HG03280 (cell line): ENCODE measurements at regions not wholly inside any gene's neighbourhood (a gene's known extent, or its start where the extent isn't known, plus 50 kb on each side); places are given as distances from the start of the nearest gene placed in this dataset.

Experiments
- ATAC-seq: cut with Tn5 transposase; IDR thresholded peaks from one replicate; pipeline ENCODE4 v1.9.1; 2021; ENCODE audit warnings: mild to moderate bottlenecking, moderate library complexity; ENCODE audit not compliant: unreplicated experiment

DNA sequence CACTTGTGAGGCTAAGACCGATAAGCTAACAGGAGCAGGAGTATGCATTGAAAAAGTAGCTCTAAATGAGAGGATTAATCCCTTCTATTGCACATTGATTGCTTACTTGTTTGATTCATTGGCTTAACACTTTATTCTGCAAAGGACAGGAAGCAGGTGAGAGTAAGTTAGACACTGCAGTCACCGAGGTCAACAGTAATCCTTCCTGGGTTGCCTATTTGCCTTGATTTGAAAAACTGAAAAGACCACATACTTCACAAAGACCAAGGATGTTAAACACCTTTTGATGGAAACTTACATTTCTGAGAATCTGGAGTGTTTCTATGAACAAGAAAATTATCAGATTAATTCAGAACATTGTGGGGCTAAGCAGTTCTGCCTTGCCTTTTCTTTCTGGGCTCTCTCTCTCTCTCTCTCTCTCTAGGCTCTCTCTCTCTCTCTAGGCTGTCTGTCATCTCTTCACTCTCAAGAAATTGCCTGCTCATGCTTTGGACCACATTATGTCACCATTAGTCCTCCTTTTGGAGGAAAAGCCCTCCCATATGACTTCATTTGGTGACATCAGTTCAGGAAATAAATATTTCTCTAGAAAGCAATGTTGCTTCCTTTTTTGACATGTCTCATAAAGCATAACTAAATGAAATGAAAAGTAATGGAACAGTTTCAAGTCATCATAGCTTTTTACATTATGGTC lies 103.8 kb downstream of the TNFSF18 start:
- ATAC-seq: no peak

- ATAC-seq: no peak
These were observed 102.3 kb downstream of the TNFSF18 start for GRCh38 chr1:172948457-172948856.

DNA sequence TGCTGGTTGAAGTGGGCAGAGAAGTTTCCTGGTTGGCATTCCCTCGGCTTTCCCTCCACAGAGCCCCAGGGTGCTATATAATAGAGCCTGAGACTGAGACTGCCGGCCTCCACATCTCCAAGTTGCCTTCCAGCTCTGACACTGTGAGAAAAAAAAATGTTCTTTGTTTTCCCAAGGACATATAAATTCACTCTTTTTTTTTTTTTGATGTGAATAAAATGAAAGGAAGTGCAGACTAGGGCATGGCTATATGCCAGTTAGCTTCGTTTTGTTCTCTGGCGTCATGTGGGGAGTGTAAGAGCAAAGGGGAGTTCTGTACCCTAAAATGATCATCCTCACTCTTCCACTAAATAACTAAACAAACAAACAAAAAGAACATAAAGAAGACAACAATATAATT lies 101.6 kb downstream of the TNFSF18 start:
- ATAC-seq: no peak

GRCh38 chr1:172950528-172950927 lies 100.2 kb downstream of the TNFSF18 start:
- ATAC-seq: no peak

DNA sequence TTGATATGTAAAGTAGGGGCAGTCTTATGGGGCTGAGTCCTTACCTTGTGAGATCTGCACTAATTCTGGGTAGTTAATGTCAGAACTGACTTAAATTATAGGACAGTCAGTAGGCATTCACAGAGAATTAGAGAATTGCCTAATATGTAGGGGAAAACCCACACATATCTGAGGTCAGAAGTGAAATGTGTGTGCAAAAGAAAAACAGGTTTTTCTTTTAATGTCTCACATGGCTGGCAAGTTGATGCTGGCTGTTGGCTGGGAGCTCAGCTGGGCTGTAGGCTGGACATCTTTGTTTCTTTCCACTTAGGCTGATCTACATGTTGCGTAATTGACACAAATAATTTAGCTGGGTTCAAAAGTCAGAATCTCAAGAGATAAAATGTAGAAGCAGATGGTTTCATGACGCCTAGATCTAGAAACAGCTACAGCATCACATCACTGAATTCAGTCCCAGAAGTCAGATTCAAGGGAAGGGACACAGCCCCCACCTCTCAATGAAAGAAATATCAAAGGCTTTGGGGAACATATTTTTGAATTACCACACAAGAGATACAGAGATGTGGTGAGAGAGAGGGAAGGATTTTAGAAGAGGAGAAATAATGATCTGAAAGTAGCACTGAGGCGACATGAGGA lies 98.9 kb downstream of the TNFSF18 start:
- no peak for ATAC-seq

DNA sequence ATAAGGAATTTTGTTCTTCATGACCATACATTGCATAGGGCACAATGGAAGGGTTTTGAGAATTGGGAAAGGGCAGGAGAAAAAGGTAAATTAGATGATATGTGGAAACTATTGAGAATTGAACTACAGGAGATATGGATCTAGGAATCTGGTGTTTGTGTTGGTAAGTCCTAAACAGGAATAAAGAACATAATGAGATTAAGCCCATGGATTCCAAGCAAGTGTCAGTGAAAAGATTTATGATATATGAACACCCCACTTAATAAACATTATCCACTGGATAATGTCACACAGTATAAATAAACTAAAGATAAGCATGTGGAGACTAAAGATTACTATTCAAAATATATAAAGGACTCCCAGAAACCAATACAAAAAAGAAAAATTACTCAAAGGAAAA lies 98.2 kb downstream of the TNFSF18 start:
- ATAC-seq: no peak

DNA sequence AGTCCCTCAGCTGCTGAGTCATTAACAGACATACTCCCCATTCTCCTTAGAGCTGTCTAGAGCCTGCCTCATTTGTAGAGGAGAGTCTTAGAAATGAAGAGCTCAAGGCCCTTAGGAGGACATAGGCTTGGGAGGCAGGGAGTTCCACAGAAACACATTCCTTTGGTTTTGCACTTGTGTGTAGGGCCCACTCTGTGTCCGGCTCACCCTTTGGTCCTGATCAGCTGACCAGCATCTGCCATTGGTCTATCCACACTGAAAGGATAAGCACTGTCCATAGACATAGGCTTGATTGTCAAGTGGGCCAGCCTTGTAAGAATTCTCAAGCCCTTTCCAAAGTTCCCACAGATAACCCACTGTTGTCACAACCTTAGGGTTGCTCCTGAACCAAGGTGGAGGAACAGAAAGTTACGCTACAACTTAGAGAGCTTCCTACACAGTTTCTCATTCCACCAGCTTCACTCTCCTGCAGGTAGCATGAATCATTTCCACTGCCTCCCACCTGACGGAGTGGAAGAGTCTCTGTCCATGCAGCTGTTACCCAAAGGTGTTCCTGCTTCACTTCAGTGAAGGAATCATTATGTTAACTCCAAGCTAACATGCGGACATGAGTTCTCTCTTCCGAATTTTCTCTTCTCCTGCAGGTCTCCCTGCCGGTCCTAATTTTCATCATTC lies 96.1 kb downstream of the TNFSF18 start:
- no peak for ATAC-seq

GRCh38 chr1:172955161-172955815 lies 95.5 kb downstream of the TNFSF18 start:
- ATAC-seq: no peak

DNA sequence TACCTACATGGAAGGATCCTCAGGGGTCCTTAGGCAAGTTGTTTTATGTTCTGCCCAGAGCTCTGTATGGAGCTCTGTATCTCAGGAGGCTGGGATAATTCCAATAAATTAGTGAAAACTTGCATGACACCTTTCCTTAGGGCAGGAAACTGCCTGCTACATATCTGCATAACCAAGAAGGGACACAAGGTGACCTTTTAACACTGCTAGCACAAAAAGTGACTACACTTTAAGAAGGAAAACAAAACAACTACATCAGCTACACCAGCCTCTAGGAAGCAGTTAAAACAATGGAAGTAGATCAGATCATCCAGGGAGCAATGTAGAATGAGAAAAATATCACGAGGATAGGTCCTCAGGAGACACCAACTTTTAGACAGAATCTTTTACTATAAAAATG lies 93.9 kb downstream of the TNFSF18 start:
- ATAC-seq: no peak

- ATAC-seq: no peak
These were observed 93.2 kb downstream of the TNFSF18 start for GRCh38 chr1:172957491-172957890.

DNA sequence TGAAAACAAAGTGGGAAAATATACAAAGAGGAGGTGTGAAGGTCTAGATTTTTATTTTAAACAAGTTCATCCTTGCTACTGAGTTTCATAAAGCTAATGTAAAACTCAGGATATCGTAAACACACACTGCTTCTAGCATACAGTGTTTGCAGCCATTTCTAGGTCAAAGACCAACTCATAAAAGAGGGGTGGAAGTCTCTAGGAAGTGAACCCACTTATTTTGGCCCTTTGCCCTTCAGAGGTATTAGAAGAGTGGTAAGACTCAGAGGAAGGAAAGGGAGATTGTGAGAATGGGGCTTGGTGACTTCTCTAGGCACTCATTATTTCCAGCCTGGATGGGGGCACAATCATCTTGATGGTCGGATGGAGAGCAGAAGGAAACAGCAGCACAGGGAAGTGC lies 91.2 kb downstream of the TNFSF18 start:
- ATAC-seq: no peak

- ATAC-seq: no peak
These were observed 90.7 kb downstream of the TNFSF18 start for GRCh38 chr1:172960019-172960418.

DNA sequence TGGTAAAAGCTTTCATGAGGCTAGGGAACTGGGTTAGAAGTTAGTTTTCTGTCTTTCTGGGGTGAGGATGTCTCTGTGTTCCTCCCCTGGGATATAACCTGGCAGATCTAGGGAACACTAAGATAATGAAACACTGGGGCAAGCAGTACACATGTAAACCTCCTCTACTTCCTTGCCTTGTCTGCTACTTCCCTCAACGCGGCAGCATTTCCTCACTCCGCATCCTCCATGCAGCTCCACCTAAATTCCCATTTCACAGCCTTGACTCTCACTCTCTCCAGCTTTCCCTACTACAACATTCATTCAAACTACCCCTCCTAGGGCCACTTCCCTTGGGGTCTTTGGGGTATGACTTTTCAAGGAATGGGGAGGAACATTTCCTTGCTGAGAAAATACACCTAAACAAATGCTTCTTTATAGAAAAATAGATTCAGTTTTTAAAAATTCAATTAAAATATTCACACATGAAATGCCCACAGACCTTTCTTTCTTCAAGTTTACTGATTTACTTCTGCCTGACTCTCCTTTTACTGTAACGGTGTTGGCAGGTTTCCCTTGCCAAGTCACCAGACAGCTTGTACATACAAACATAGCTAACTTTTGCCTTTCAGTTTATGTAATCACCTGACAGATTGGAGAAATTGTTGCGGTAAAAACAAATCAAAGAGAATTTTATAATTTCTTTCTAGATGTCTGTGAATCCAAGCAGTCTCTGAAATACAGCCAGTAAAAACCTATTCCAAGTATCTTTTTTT lies 90.1 kb downstream of the TNFSF18 start:
- no peak for ATAC-seq

DNA sequence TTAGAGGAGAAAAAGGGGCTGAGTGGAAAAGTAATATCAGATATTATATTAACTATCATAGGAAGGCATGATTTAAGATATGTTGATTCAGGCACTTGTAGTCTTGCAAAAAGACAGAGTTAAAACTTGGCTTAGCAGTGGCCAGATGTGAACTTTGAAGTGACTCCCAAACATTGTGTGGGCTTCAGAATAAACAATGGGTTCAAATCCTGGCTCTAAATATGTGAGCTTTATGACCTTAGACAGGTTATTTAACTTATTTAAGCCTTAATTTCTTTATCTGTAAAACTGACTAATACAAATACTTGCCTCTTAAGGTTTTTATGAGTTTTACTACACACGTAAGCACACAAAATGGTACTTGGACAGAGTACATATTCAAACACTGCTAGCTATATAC lies 85.9 kb downstream of the TNFSF18 start:
- no peak for ATAC-seq

DNA sequence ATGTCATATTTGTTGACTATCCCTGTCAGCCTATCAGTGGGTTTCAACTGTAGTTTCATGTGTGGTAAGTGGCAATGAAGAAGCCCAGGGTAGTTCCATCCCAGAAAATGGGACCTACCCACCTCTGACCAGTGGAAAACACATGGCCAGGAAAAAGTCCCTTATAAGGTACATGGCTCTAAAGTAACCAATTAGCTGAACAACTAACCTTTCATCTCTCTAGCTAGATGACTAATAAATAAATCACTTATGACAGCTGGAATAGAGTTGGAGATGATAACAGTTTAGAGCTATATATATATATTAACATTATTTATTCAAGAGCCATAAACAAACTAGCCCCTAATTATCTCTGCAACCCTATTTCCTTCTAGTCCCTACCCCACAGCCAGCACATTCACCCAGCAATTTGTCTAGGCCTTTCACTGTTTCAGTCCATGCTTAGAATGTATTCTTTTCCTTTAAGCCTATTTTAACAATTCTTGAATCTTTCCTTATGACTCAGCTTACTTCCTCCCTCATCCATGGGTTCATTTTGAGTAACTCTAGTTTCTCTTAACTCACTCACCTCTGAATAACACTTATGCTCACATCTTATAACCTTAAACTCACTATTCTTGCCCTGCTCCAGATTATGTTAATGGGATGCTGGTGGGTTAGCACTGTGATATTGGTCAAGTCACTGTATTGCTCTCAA lies 83.7 kb downstream of the TNFSF18 start:
- ATAC-seq: no peak

- ATAC-seq: no peak
These were observed 82.8 kb downstream of the TNFSF18 start for GRCh38 chr1:172967936-172968335.

GRCh38 chr1:172969611-172970010 lies 81.1 kb downstream of the TNFSF18 start:
- no peak for ATAC-seq

- no peak for ATAC-seq
These were observed 80.6 kb downstream of the TNFSF18 start for GRCh38 chr1:172970186-172970585.

- ATAC-seq: no peak
These were observed 79.5 kb downstream of the TNFSF18 start for GRCh38 chr1:172971241-172971640.

- no peak for ATAC-seq
These were observed 78.5 kb downstream of the TNFSF18 start for GRCh38 chr1:172972258-172972657.
